ENCODE measurements at regions not wholly inside any gene's neighbourhood (a gene's known extent, or its start where the extent isn't known, plus 50 kb on each side); places are given as distances from the start of the nearest gene placed in this dataset.

DNA sequence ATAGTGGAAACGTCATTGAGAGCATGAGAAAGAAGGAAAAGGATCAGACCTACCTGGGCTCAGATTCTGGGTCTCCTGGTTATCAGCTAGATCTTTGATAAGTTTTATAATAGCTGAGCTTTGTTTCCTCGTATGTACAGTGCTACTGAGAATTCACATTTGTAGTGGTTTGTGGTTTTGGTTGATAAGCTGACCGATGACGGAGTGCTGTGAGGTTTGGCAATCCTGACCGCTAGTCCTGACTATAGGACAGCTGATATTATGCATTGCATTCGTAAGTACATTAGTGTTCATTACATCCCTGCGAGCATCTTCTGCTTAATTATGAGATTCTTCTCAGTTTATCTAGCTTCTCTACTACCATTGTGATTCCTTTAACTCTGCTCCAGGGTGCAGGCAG is 190.7 kb upstream of the SLC27A6 start:
- TF ChIP-seq CTCF (IDR thresholded peaks at IDR 0.05; ENCODE audit: control insufficient read depth, insufficient read depth, low read depth, low read length, missing control alignments) = no peak
- no peak overlapping the region for H3K4me3 ChIP-seq (ENCODE audit: control insufficient read depth, low read depth, low read length)
- peak; percentile 46 for DNase-seq (ENCODE audit: low read depth)

GRCh38 chr5:128775558-128775957 is 189.7 kb upstream of the SLC27A6 start:
- TF ChIP-seq CTCF (IDR thresholded peaks at IDR 0.05; ENCODE audit: control insufficient read depth, insufficient read depth, low read depth, low read length, missing control alignments) = no peak
- no peak overlapping the region for H3K4me3 ChIP-seq (ENCODE audit: control insufficient read depth, low read depth, low read length)
- no peak for DNase-seq (ENCODE audit: low read depth)

DNA sequence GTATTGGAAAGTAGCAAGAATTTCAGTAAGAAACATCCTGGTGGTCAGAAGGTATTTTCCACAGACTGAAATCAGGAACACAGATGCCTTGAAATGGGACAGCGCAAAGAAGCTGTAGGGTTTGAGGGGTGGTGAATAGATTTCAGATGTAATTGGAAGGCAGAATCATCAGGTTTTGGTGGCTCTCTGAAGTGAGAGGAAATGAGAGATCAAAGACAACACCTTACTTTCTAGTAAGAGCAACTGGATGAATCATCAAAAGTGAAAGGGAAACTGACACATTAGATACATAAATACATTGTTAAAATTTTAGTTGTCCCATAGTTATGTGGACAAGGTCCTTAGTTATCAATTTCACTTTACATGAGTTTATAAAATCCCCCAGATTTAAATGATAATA is 188.2 kb upstream of the SLC27A6 start:
- no peak overlapping the region for H3K4me3 ChIP-seq (ENCODE audit: control insufficient read depth, low read depth, low read length)
- no peak for DNase-seq (ENCODE audit: low read depth)

GRCh38 chr5:128778474-128778873 is 186.8 kb upstream of the SLC27A6 start:
- no peak for TF ChIP-seq CTCF (IDR thresholded peaks at IDR 0.05; ENCODE audit: control insufficient read depth, insufficient read depth, low read depth, low read length, missing control alignments)
- no peak for DNase-seq (ENCODE audit: low read depth)
- H3K4me3 ChIP-seq (ENCODE audit: control insufficient read depth, low read depth, low read length) = no peak overlapping the region

More for the DNA sequence above, 188.2 kb upstream of the SLC27A6 start:
- TF ChIP-seq CTCF (IDR thresholded peaks at IDR 0.05; ENCODE audit: control insufficient read depth, insufficient read depth, low read depth, low read length, missing control alignments) = no peak

GRCh38 chr5:128782446-128782845 is 182.8 kb upstream of the SLC27A6 start:
- no peak overlapping the region for H3K4me3 ChIP-seq (ENCODE audit: control insufficient read depth, low read depth, low read length)
- DNase-seq (ENCODE audit: low read depth) = peak; percentile 82
- TF ChIP-seq CTCF (IDR thresholded peaks at IDR 0.05; ENCODE audit: control insufficient read depth, insufficient read depth, low read depth, low read length, missing control alignments) = no peak

DNA sequence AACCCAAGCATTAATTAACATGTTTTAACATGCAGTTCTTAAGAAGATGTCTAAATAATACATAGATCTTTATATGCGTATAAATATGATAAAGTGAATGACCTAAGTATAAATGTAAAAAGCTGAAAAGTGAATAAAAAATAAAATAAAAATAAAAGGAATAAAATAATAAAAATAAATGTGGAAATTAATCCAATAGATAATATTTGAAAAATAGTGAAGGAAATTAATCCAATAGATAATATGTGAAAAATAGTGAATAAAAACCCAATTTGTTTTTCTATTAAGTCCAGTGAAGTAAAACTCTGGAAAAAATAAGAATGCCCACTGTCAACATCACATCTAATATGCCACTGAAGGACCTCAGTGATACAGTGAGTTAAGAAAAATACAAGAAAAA is 180.6 kb upstream of the SLC27A6 start:
- DNase-seq (ENCODE audit: low read depth) = no peak
- no peak overlapping the region for H3K4me3 ChIP-seq (ENCODE audit: control insufficient read depth, low read depth, low read length)
- no peak for TF ChIP-seq CTCF (IDR thresholded peaks at IDR 0.05; ENCODE audit: control insufficient read depth, insufficient read depth, low read depth, low read length, missing control alignments)

DNA sequence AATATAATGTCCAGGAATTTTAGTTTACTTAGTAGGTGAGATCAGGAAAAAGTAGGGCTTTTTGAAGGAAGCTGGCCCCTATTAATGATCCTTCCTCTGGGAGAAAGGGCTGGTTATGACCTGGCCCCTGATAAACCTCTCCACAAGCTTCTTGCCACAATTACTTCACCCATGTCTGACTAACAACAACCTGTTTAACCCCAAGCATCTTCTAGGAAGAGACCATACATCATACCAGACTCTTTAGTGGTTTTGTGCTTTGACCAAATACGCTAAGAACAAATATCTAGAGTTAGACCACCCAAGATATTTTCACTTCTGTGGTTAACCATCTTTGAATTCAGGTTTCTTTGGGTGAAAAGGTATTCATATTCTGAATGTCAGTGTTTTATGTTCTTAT is 174.0 kb upstream of the SLC27A6 start:
- TF ChIP-seq CTCF (IDR thresholded peaks at IDR 0.05; ENCODE audit: control insufficient read depth, insufficient read depth, low read depth, low read length, missing control alignments) = no peak
- H3K4me3 ChIP-seq (ENCODE audit: control insufficient read depth, low read depth, low read length) = no peak overlapping the region
- DNase-seq (ENCODE audit: low read depth) = no peak
